ENCODE measurements at regions not wholly inside any gene's neighbourhood (a gene's known extent, or its start where the extent isn't known, plus 50 kb on each side); places are given as distances from the start of the nearest gene placed in this dataset.

- no peaks in the 10 kb centered on the region for H3K9me3 Mint-ChIP-seq
- no peak for DNase-seq (ENCODE audit: low spot score)
- peaks cover 3% of the 10 kb centered on the region; the same call in 1 of the 2 replicates for H3K4me1 Mint-ChIP-seq
- no peaks in the 10 kb centered on the region for H3K36me3 Mint-ChIP-seq
- no peak for ATAC-seq
- ChIA-PET CTCF (no interaction called here), POLR2A (no interaction called here)
- H3K4me3 Mint-ChIP-seq = no peak overlapping the region
- no peak overlapping the region for H3K27ac Mint-ChIP-seq
- no peak for TF ChIP-seq ZNF121 (CRISPR knock-in tag; IDR thresholded peaks at IDR 0.05)
- TF ChIP-seq ATF3 (CRISPR knock-in tag; conservative IDR thresholded peaks at IDR 0.05) = no peak
- TF ChIP-seq NFATC4 (CRISPR knock-in tag; IDR thresholded peaks at IDR 0.05) = no peak
- no peak for TF ChIP-seq ZNF532 (CRISPR knock-in tag; IDR thresholded peaks at IDR 0.05; ENCODE audit: borderline replicate concordance)
- TF ChIP-seq ZMAT4 (CRISPR knock-in tag; IDR thresholded peaks at IDR 0.05) = no peak
- no peaks in the 10 kb centered on the region; the same call in 1 of the 2 replicates for H3K27me3 Mint-ChIP-seq (ENCODE audit: low read depth)
Measured at GRCh38 chr4:167397586-167397985, 163.3 kb upstream of the SPOCK3 start.

GRCh38 chr4:167399201-167399600, 164.9 kb upstream of the SPOCK3 start:
- Mint-ChIP-seq H3K4me1 (peaks cover 3% of the 10 kb centered on the region; the same call in 1 of the 2 replicates), H3K9me3 (no peaks in the 10 kb centered on the region), H3K4me3 (no peak overlapping the region), H3K27me3 (ENCODE audit: low read depth) (no peaks in the 10 kb centered on the region), H3K36me3 (no peaks in the 10 kb centered on the region), H3K27ac (no peak overlapping the region)
- CTCF ChIA-PET = no interaction called here
- no peak for DNase-seq (ENCODE audit: low spot score)
- POLR2A ChIA-PET = no interaction called here
- no peak for ATAC-seq
- TF ChIP-seq CBFB (CRISPR knock-in tag; IDR thresholded peaks at IDR 0.05; ENCODE audit: low read depth) = no peak
- TF ChIP-seq TCF7 (CRISPR knock-in tag; IDR thresholded peaks at IDR 0.05; ENCODE audit: low read depth) = no peak
- TF ChIP-seq IRF1 (CRISPR knock-in tag; IDR thresholded peaks at IDR 0.05) = no peak
- no peak for TF ChIP-seq ATF1 (CRISPR knock-in tag; IDR thresholded peaks at IDR 0.05)
- TF ChIP-seq GTF2I (CRISPR knock-in tag; conservative IDR thresholded peaks at IDR 0.05) = no peak
- TF ChIP-seq CDX4 (CRISPR knock-in tag; IDR thresholded peaks at IDR 0.05; ENCODE audit: borderline replicate concordance) = no peak
- TF ChIP-seq E2F5 (CRISPR knock-in tag; IDR thresholded peaks at IDR 0.05) = no peak
- no peak for TF ChIP-seq CREM (CRISPR knock-in tag; IDR thresholded peaks at IDR 0.05)
- no peak for TF ChIP-seq ESRRA (CRISPR knock-in tag; IDR thresholded peaks at IDR 0.05; ENCODE audit: borderline replicate concordance)
- TF ChIP-seq IRF2 (CRISPR knock-in tag; IDR thresholded peaks at IDR 0.05; ENCODE audit: borderline replicate concordance, low read depth) = no peak
- no peak for TF ChIP-seq TEAD4 (CRISPR knock-in tag; IDR thresholded peaks at IDR 0.05)
- TF ChIP-seq ZNF423 (CRISPR knock-in tag; IDR thresholded peaks at IDR 0.05) = no peak
- no peak for TF ChIP-seq RORB (CRISPR knock-in tag; IDR thresholded peaks at IDR 0.05)
